ENCODE measurements at regions not wholly inside any gene's neighbourhood (a gene's known extent, or its start where the extent isn't known, plus 50 kb on each side); places are given as distances from the start of the nearest gene placed in this dataset.
"Not testable (repeated sequence)": the region's sequence is repeated elsewhere in the genome, so short reads cannot be mapped to it uniquely, and the experiment has no call there.

GRCh38 chr5:27743383-27743979 is 705.1 kb upstream of the CDH9 start:
- not testable (repeated sequence) for TF ChIP-seq CTCF (conservative IDR thresholded peaks at IDR 0.05; ENCODE audit: low read length); EZH2phosphoT487 (IDR thresholded peaks at IDR 0.05; ENCODE audit: borderline replicate concordance, low read depth, low read length)

All from OCI-LY7 (cell line).